ENCODE measurements at regions not wholly inside any gene's neighbourhood (a gene's known extent, or its start where the extent isn't known, plus 50 kb on each side); places are given as distances from the start of the nearest gene placed in this dataset.

DNA sequence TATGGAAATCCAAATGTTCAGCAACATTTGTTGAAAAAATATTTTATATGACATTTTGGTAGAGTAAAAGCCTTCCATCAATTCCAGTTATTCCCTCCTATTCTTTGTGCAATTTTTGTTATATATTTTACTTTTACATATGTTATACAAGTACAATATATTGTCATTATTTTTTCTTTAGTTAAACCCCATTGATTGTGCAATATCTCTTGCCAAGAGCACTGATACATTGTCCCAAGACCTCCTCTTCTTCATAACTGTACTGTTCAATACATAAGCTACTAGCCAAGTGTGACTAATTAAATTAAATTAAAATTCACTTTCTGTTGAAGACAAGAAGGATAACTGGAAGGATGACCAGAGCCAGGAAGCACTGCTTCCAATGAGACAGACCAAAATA lies 527.5 kb downstream of the TMA16 start:
- no peak for DNase-seq (ENCODE audit: low read depth)
- Histone ChIP-seq H3K27me3 (replicated peaks; ENCODE audit: control insufficient read depth, insufficient read depth, low read length) (no peaks in the 10 kb centered on the region), H3K4me1 (ENCODE audit: control insufficient read depth, insufficient read depth, low read length) (no peaks in the 10 kb centered on the region)

GRCh38 chr4:164023214-164023613 lies 528.7 kb downstream of the TMA16 start:
- no peak overlapping the region for H3K4me3 ChIP-seq (ENCODE audit: low read length)
- no peaks in the 10 kb centered on the region for H3K27me3 ChIP-seq (replicated peaks; ENCODE audit: control insufficient read depth, insufficient read depth, low read length)
- no peak overlapping the region for H3K9ac ChIP-seq (ENCODE audit: low read length)
- no peaks in the 10 kb centered on the region for H3K4me1 ChIP-seq (ENCODE audit: control insufficient read depth, insufficient read depth, low read length)
- H3K9me3 ChIP-seq (ENCODE audit: control insufficient read depth, low read length): peaks cover 5% of the 10 kb centered on the region
- no peak for DNase-seq (ENCODE audit: low read depth)
- H3K36me3 ChIP-seq (ENCODE audit: control insufficient read depth, insufficient read depth, low read length, severe bottlenecking): no peaks in the 10 kb centered on the region

More for the DNA sequence above, 527.5 kb downstream of the TMA16 start:
- H3K9me3 ChIP-seq (ENCODE audit: control insufficient read depth, low read length): peaks cover 5% of the 10 kb centered on the region
- H3K36me3 ChIP-seq (ENCODE audit: control insufficient read depth, insufficient read depth, low read length, severe bottlenecking): no peaks in the 10 kb centered on the region
- H3K9ac ChIP-seq (ENCODE audit: low read length): no peak overlapping the region
- H3K4me3 ChIP-seq (ENCODE audit: low read length): no peak overlapping the region

GRCh38 chr4:164027805-164028204 lies 533.3 kb downstream of the TMA16 start:
- no peak overlapping the region for H3K4me3 ChIP-seq (ENCODE audit: low read length)
- H3K36me3 ChIP-seq (ENCODE audit: control insufficient read depth, insufficient read depth, low read length, severe bottlenecking): no peaks in the 10 kb centered on the region
- no peaks in the 10 kb centered on the region for H3K27me3 ChIP-seq (replicated peaks; ENCODE audit: control insufficient read depth, insufficient read depth, low read length)
- no peaks in the 10 kb centered on the region for H3K4me1 ChIP-seq (ENCODE audit: control insufficient read depth, insufficient read depth, low read length)
- H3K9ac ChIP-seq (ENCODE audit: low read length): no peak overlapping the region
- H3K9me3 ChIP-seq (ENCODE audit: control insufficient read depth, low read length): peaks cover 5% of the 10 kb centered on the region
- no peak for DNase-seq (ENCODE audit: low read depth)

GRCh38 chr4:164039482-164039881 lies 545.0 kb downstream of the TMA16 start:
- DNase-seq (ENCODE audit: low read depth): no peak
- Histone ChIP-seq H3K36me3 (ENCODE audit: control insufficient read depth, insufficient read depth, low read length, severe bottlenecking) (no peaks in the 10 kb centered on the region), H3K4me3 (ENCODE audit: low read length) (no peak overlapping the region), H3K9me3 (ENCODE audit: control insufficient read depth, low read length) (peaks cover 12% of the 10 kb centered on the region), H3K4me1 (ENCODE audit: control insufficient read depth, insufficient read depth, low read length) (no peaks in the 10 kb centered on the region), H3K27me3 (replicated peaks; ENCODE audit: control insufficient read depth, insufficient read depth, low read length) (no peaks in the 10 kb centered on the region), H3K9ac (ENCODE audit: low read length) (no peak overlapping the region)

DNA sequence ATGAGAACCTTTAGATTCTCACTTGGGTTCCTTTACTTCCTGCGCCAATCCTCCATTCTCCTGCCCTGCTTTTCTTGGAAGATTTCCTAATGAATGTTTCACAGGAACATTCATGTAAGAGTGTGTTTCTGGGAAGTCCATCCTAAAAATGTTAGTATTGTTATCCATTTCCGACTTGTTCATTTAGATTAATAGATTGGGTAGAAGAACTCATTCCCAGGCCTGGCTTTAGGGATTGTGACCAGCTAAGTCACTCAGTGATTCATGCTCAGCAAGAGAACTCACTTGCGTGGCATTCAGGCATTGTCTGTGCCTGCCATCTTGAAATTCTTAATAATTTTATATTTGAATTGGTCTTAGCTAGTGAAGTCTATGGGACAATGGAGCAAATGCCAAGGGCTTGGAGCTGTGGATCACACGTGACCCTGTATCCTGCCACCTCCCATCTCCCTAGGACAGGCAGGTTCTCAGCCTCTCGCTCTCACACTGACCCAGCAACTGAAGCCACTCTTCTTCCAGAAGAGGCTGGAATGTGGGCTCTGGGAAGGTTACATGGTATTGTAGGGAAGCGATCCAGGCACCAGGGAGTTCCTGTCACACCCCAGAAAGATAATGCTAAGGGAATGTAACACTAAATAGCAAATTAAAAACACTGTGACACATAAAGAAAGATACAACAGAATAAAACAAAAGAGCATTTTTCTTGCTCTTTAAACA lies 562.1 kb downstream of the TMA16 start:
- no peak overlapping the region for H3K4me3 ChIP-seq (ENCODE audit: low read length)
- no peaks in the 10 kb centered on the region for H3K27me3 ChIP-seq (replicated peaks; ENCODE audit: control insufficient read depth, insufficient read depth, low read length)
- no peaks in the 10 kb centered on the region for H3K9me3 ChIP-seq (ENCODE audit: control insufficient read depth, low read length)
- H3K36me3 ChIP-seq (ENCODE audit: control insufficient read depth, insufficient read depth, low read length, severe bottlenecking): no peaks in the 10 kb centered on the region
- no peaks in the 10 kb centered on the region for H3K4me1 ChIP-seq (ENCODE audit: control insufficient read depth, insufficient read depth, low read length)
- no peak overlapping the region for H3K9ac ChIP-seq (ENCODE audit: low read length)
- no peak for DNase-seq (ENCODE audit: low read depth)

- no peaks in the 10 kb centered on the region for H3K27me3 ChIP-seq (replicated peaks; ENCODE audit: control insufficient read depth, insufficient read depth, low read length)
- H3K36me3 ChIP-seq (ENCODE audit: control insufficient read depth, insufficient read depth, low read length, severe bottlenecking): no peaks in the 10 kb centered on the region
- no peaks in the 10 kb centered on the region for H3K9me3 ChIP-seq (ENCODE audit: control insufficient read depth, low read length)
- no peaks in the 10 kb centered on the region for H3K4me1 ChIP-seq (ENCODE audit: control insufficient read depth, insufficient read depth, low read length)
- no peak for DNase-seq (ENCODE audit: low read depth)
- no peak overlapping the region for H3K4me3 ChIP-seq (ENCODE audit: low read length)
- H3K9ac ChIP-seq (ENCODE audit: low read length): no peak overlapping the region
These were observed 564.4 kb downstream of the TMA16 start for GRCh38 chr4:164058776-164059445.

- Histone ChIP-seq H3K4me1 (ENCODE audit: control insufficient read depth, insufficient read depth, low read length) (no peaks in the 10 kb centered on the region), H3K27me3 (replicated peaks; ENCODE audit: control insufficient read depth, insufficient read depth, low read length) (no peaks in the 10 kb centered on the region), H3K9me3 (ENCODE audit: control insufficient read depth, low read length) (peaks cover 3% of the 10 kb centered on the region), H3K4me3 (ENCODE audit: low read length) (no peak overlapping the region), H3K36me3 (ENCODE audit: control insufficient read depth, insufficient read depth, low read length, severe bottlenecking) (no peaks in the 10 kb centered on the region), H3K9ac (ENCODE audit: low read length) (no peak overlapping the region)
- no peak for DNase-seq (ENCODE audit: low read depth)
These were observed 566.0 kb downstream of the TMA16 start for GRCh38 chr4:164060456-164060855.

GRCh38 chr4:164068392-164068791 lies 573.9 kb downstream of the TMA16 start:
- H3K9ac ChIP-seq (ENCODE audit: low read length): no peak overlapping the region
- H3K4me3 ChIP-seq (ENCODE audit: low read length): no peak overlapping the region
- H3K4me1 ChIP-seq (ENCODE audit: control insufficient read depth, insufficient read depth, low read length): no peaks in the 10 kb centered on the region
- no peaks in the 10 kb centered on the region for H3K36me3 ChIP-seq (ENCODE audit: control insufficient read depth, insufficient read depth, low read length, severe bottlenecking)
- no peak for DNase-seq (ENCODE audit: low read depth)
- peaks cover 8% of the 10 kb centered on the region for H3K9me3 ChIP-seq (ENCODE audit: control insufficient read depth, low read length)
- no peaks in the 10 kb centered on the region for H3K27me3 ChIP-seq (replicated peaks; ENCODE audit: control insufficient read depth, insufficient read depth, low read length)

GRCh38 chr4:164070625-164071024 lies 576.1 kb downstream of the TMA16 start:
- H3K36me3 ChIP-seq (ENCODE audit: control insufficient read depth, insufficient read depth, low read length, severe bottlenecking): no peaks in the 10 kb centered on the region
- no peaks in the 10 kb centered on the region for H3K4me1 ChIP-seq (ENCODE audit: control insufficient read depth, insufficient read depth, low read length)
- no peak overlapping the region for H3K9ac ChIP-seq (ENCODE audit: low read length)
- no peak overlapping the region for H3K4me3 ChIP-seq (ENCODE audit: low read length)
- H3K27me3 ChIP-seq (replicated peaks; ENCODE audit: control insufficient read depth, insufficient read depth, low read length): no peaks in the 10 kb centered on the region
- peaks cover 6% of the 10 kb centered on the region for H3K9me3 ChIP-seq (ENCODE audit: control insufficient read depth, low read length)
- DNase-seq (ENCODE audit: low read depth): no peak

- no peaks in the 10 kb centered on the region for H3K36me3 ChIP-seq (ENCODE audit: control insufficient read depth, insufficient read depth, low read length, severe bottlenecking)
- H3K9me3 ChIP-seq (ENCODE audit: control insufficient read depth, low read length): no peaks in the 10 kb centered on the region
- DNase-seq (ENCODE audit: low read depth): no peak
- H3K4me3 ChIP-seq (ENCODE audit: low read length): no peak overlapping the region
- no peaks in the 10 kb centered on the region for H3K27me3 ChIP-seq (replicated peaks; ENCODE audit: control insufficient read depth, insufficient read depth, low read length)
- H3K9ac ChIP-seq (ENCODE audit: low read length): no peak overlapping the region
- H3K4me1 ChIP-seq (ENCODE audit: control insufficient read depth, insufficient read depth, low read length): no peaks in the 10 kb centered on the region
These were observed 586.9 kb downstream of the TMA16 start for GRCh38 chr4:164081371-164081770.

- H3K36me3 ChIP-seq (ENCODE audit: control insufficient read depth, insufficient read depth, low read length, severe bottlenecking): no peaks in the 10 kb centered on the region
- H3K9ac ChIP-seq (ENCODE audit: low read length): no peak overlapping the region
- no peaks in the 10 kb centered on the region for H3K4me1 ChIP-seq (ENCODE audit: control insufficient read depth, insufficient read depth, low read length)
- DNase-seq (ENCODE audit: low read depth): no peak
- no peaks in the 10 kb centered on the region for H3K9me3 ChIP-seq (ENCODE audit: control insufficient read depth, low read length)
- H3K4me3 ChIP-seq (ENCODE audit: low read length): no peak overlapping the region
- no peaks in the 10 kb centered on the region for H3K27me3 ChIP-seq (replicated peaks; ENCODE audit: control insufficient read depth, insufficient read depth, low read length)
These were observed 587.3 kb downstream of the TMA16 start for GRCh38 chr4:164081801-164082200.

Measured in adipocyte (in vitro differentiated cells).